ENCODE measurements at regions not wholly inside any gene's neighbourhood (a gene's known extent, or its start where the extent isn't known, plus 50 kb on each side); places are given as distances from the start of the nearest gene placed in this dataset.

- TF ChIP-seq BRCA1 (IDR thresholded peaks at IDR 0.05) = no peak
- TF ChIP-seq BRCA1 (CRISPR knock-in tag; IDR thresholded peaks at IDR 0.05) = no peak
- peak; percentile 96 for TF ChIP-seq ZBTB9 (CRISPR knock-in tag; IDR thresholded peaks at IDR 0.05)
- TF ChIP-seq SIRT6 (IDR thresholded peaks at IDR 0.05; ENCODE audit: low read depth, low read length) = no peak
- peak; percentile 63 for TF ChIP-seq CTBP1 (IDR thresholded peaks at IDR 0.05; ENCODE audit: borderline replicate concordance)
- no peak for TF ChIP-seq SMARCB1 (IDR thresholded peaks at IDR 0.05; ENCODE audit: insufficient read length, low read depth)
- TF ChIP-seq FOXK1 (CRISPR knock-in tag; IDR thresholded peaks at IDR 0.05; ENCODE audit: borderline replicate concordance) = no peak
- no peak for TF ChIP-seq ARID3B (CRISPR knock-in tag; IDR thresholded peaks at IDR 0.05; ENCODE audit: borderline replicate concordance)
- no peak; the same call in none of the 2 replicates for TF ChIP-seq TEAD4 (IDR thresholded peaks at IDR 0.05; ENCODE audit: low read length)
- TF ChIP-seq TEAD4 (CRISPR knock-in tag; IDR thresholded peaks at IDR 0.05; ENCODE audit: borderline replicate concordance) = no peak
- no peak for TF ChIP-seq ZBTB5 (IDR thresholded peaks at IDR 0.05)
- no peak for TF ChIP-seq KHSRP (IDR thresholded peaks at IDR 0.05)
- TF ChIP-seq RAD51 (IDR thresholded peaks at IDR 0.05; ENCODE audit: borderline replicate concordance, low read depth) = no peak
- no peak for TF ChIP-seq FOXJ2 (tag; IDR thresholded peaks at IDR 0.05)
- TF ChIP-seq NUFIP1 (IDR thresholded peaks at IDR 0.05; ENCODE audit: partially characterized antibody) = no peak
- no peak for TF ChIP-seq USF2 (CRISPR knock-in tag; IDR thresholded peaks at IDR 0.05)
- TF ChIP-seq FOXA3 (CRISPR knock-in tag; conservative IDR thresholded peaks at IDR 0.05 in 1 of 2, IDR thresholded peaks at IDR 0.05 in 1 of 2) = 0 out of 4 replicates have a peak, but pooled peaks of 1 of the 2 experiments have one; percentile 16
- no peak; the same call in 1 of the 2 replicates for TF ChIP-seq PHF8 (IDR thresholded peaks at IDR 0.05; ENCODE audit: borderline replicate concordance, low read length)
- no peak for TF ChIP-seq ZNF785 (CRISPR knock-in tag; IDR thresholded peaks at IDR 0.05)
- TF ChIP-seq ZFP1 (CRISPR knock-in tag; IDR thresholded peaks at IDR 0.05) = no peak
- TF ChIP-seq FOXJ3 (CRISPR knock-in tag; IDR thresholded peaks at IDR 0.05) = no peak
- no peak for TF ChIP-seq POLR2B (IDR thresholded peaks at IDR 0.05; ENCODE audit: low read depth, partially characterized antibody)
- TF ChIP-seq ZNF282 (CRISPR knock-in tag; IDR thresholded peaks at IDR 0.05) = no peak
These were observed 68.4 kb downstream of the VEGFA start (continued) for GRCh38 chr6:43838276-43839036.

Measured in K562 (cell line).